ENCODE measurements at regions not wholly inside any gene's neighbourhood (a gene's known extent, or its start where the extent isn't known, plus 50 kb on each side); places are given as distances from the start of the nearest gene placed in this dataset.

- ATAC-seq: no peak
Observed at GRCh38 chr2:11102956-11103860, 52.1 kb upstream of the SLC66A3 start.

- ATAC-seq: no peak
Observed at GRCh38 chr2:11103984-11104793, 51.1 kb upstream of the SLC66A3 start.

GRCh38 chr2:11104794-11105660 is 50.2 kb upstream of the SLC66A3 start:
- peak; percentile 13 for ATAC-seq
